ENCODE measurements at regions not wholly inside any gene's neighbourhood (a gene's known extent, or its start where the extent isn't known, plus 50 kb on each side); places are given as distances from the start of the nearest gene placed in this dataset.

- TF ChIP-seq YY1 (IDR thresholded peaks at IDR 0.05; ENCODE audit: insufficient read depth, insufficient read length), result no peak
- TF ChIP-seq ZNF274 (IDR thresholded peaks at IDR 0.05; ENCODE audit: low read depth, low read length), result no peak
Observed at GRCh38 chr21:14814282-14814681, 250.5 kb downstream of the NRIP1 start.
